PFSK-1 (cell line): ENCODE measurements at regions not wholly inside any gene's neighbourhood (a gene's known extent, or its start where the extent isn't known, plus 50 kb on each side); places are given as distances from the start of the nearest gene placed in this dataset.

Experiments
- POLR2AphosphoS5 ChIP-seq: IDR thresholded peaks from 2 replicates; pipeline ENCODE4 v1.6.1; 2012; ENCODE audit warnings: low read depth, mild to moderate bottlenecking, control low read depth, low read length, moderate library complexity
- REST ChIP-seq, 2 experiments: IDR thresholded peaks; 2 replicates each; pipeline versions ENCODE4 v1.6.1 to v1.8.0; 2011 to 2012; ENCODE audit warnings: low read depth in 2 of 2, low read length in 2 of 2, control low read depth in 1 of 2, inconsistent platforms in 1 of 2, mild to moderate bottlenecking in 1 of 2, moderate library complexity in 1 of 2; ENCODE audit not compliant: insufficient read depth in 1 of 2

GRCh38 chrX:22409418-22409817 lies 136.7 kb downstream of the CBLL2 start:
- TF ChIP-seq POLR2AphosphoS5, result no peak
- no peak for TF ChIP-seq REST (IDR thresholded peaks at IDR 0.05; ENCODE audit: insufficient read depth in 1 of 2, low read depth in 2 of 2, low read length in 2 of 2)
